HG03139 (cell line): ENCODE measurements at regions not wholly inside any gene's neighbourhood (a gene's known extent, or its start where the extent isn't known, plus 50 kb on each side); places are given as distances from the start of the nearest gene placed in this dataset.

Source experiments
- ATAC-seq: cut with Tn5 transposase; IDR thresholded peaks from one replicate; pipeline ENCODE4 v1.9.1; 2021; ENCODE audit not compliant: unreplicated experiment

GRCh38 chr16:82360024-82360783 lies 190.2 kb upstream of the MPHOSPH6 start:
- ATAC-seq = no peak

GRCh38 chr16:82358606-82359221 lies 188.7 kb upstream of the MPHOSPH6 start:
- no peak for ATAC-seq

GRCh38 chr16:82358161-82358560 lies 188.1 kb upstream of the MPHOSPH6 start:
- no peak for ATAC-seq

GRCh38 chr16:82357237-82357636 lies 187.2 kb upstream of the MPHOSPH6 start:
- ATAC-seq = no peak

- no peak for ATAC-seq
Observed at GRCh38 chr16:82350560-82350959, 180.5 kb upstream of the MPHOSPH6 start.

GRCh38 chr16:82345318-82345717 lies 175.3 kb upstream of the MPHOSPH6 start:
- no peak for ATAC-seq

- ATAC-seq = no peak
Observed at GRCh38 chr16:82344157-82344556, 174.1 kb upstream of the MPHOSPH6 start.

- ATAC-seq = no peak
Observed at GRCh38 chr16:82341146-82341669, 171.2 kb upstream of the MPHOSPH6 start.

- ATAC-seq = no peak
Observed at GRCh38 chr16:82340531-82340930, 170.5 kb upstream of the MPHOSPH6 start.

- no peak for ATAC-seq
Observed at GRCh38 chr16:82337355-82337754, 167.3 kb upstream of the MPHOSPH6 start.

GRCh38 chr16:82331974-82332750 lies 162.1 kb upstream of the MPHOSPH6 start:
- ATAC-seq = no peak

- no peak for ATAC-seq
Observed at GRCh38 chr16:82331397-82331796, 161.4 kb upstream of the MPHOSPH6 start.

GRCh38 chr16:82329504-82330192 lies 159.6 kb upstream of the MPHOSPH6 start:
- ATAC-seq = no peak

- ATAC-seq = no peak
Observed at GRCh38 chr16:82328881-82329469, 159.0 kb upstream of the MPHOSPH6 start.

- no peak for ATAC-seq
Observed at GRCh38 chr16:82323171-82323570, 153.1 kb upstream of the MPHOSPH6 start.

- ATAC-seq = no peak
Observed at GRCh38 chr16:82322177-82322576, 152.2 kb upstream of the MPHOSPH6 start.

- ATAC-seq = no peak
Observed at GRCh38 chr16:82319038-82319437, 149.0 kb upstream of the MPHOSPH6 start.

- no peak for ATAC-seq
Observed at GRCh38 chr16:82317411-82318167, 147.6 kb upstream of the MPHOSPH6 start.

- ATAC-seq = no peak
Observed at GRCh38 chr16:82313754-82314153, 143.7 kb upstream of the MPHOSPH6 start.

- no peak for ATAC-seq
Observed at GRCh38 chr16:82311528-82311927, 141.5 kb upstream of the MPHOSPH6 start.
